NCI-H1417 treated with DMSO at 0.1 percent for 48 hours (cell line): ENCODE measurements at regions not wholly inside any gene's neighbourhood (a gene's known extent, or its start where the extent isn't known, plus 50 kb on each side); places are given as distances from the start of the nearest gene placed in this dataset.

Experiments used
- DNase-seq: peaks from one replicate; lab custom pipeline; 2025; lab: John Stamatoyannopoulos, UW

DNA sequence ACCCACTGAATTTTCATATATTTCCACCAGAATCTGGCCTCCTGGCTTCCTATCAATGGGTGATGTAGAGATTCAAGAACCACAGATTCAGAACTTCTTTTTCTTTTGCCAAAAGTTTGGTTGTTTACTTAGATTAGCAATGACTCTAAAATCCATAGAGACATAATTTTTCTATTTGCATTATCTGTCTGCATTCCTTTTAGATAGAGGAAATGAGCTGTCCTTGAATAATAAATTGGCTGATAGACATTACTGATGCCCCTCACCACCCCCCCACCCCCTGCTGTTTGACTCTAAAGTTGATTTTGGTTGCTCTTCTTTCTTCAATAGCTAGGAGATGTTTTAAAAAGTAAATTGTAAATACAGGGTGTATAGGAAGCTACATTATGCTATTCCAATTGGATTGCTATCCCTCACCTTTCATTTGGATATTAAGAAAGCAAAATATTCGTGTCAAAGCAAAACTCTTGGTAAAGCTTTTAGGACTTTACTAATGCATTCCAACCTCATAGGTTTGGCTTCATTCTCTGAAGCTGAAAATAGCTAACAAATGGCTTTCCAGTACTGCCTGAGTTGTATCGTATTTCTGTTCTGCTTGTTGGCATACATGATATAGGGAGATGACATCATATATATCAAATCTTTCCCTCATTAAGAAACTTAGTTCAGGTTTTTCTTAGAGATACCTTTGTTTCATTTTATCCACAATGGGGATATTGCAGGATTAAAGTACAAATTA, 606.0 kb downstream of the ARL4A start:
- no peak for DNase-seq

DNA sequence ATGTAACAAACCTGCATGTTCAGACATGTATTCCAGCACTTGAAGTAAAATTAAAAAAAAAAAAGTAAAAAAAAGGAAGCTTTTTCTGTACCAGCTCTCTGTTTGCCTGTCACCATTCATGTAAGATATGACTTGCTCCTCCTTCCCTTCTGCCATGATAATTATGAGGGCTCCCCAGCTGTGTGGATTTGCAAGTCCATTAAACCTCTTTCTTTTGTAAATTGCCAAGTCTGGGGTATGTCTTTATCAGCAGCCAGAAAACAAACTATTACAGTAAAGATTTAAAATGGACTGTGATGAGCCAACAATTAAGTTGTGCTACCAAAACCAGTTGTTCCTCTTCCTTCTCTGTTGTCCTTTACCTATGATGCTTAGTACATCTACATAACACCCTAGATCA, 619.6 kb downstream of the ARL4A start:
- DNase-seq: no peak

DNA sequence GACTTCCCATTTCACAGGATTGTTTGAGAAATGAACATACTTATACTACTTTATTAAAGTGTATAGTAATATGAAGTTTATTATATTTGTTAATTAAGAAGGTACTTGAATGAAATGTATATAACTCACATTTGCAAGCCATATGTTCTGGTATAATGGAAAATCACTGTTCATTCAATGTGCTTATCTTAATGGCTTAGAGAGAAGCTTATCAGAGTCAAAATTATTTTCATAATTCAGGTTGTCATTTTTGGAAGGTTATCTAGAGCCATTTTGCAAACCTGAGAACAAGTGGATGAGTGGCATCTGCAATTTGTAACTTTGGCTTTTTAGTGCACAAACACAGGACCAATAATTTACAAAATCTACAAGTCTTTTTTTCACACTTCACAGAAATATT, 621.0 kb downstream of the ARL4A start:
- no peak for DNase-seq

DNA sequence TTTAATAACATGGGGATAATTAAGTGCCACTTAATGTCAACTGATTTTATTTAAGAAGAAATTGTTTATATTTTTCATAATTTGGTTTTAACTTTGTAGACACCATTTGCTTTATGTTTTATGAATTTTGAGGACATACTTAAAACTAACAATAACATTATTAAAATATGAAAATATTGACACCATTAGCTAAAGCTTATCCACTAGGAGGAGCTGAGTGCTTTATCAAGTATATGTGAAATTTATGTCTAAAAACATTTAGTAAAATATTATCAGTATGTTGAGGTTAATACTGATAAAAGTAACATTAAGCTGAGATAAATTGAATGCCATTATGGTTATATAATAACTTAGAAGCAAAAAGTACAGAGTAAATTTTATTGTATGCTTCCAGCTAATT, 622.1 kb downstream of the ARL4A start:
- DNase-seq: no peak

GRCh38 chr7:13312307-13312706, 624.9 kb downstream of the ARL4A start:
- DNase-seq: no peak

GRCh38 chr7:13320333-13320732, 632.9 kb downstream of the ARL4A start:
- DNase-seq: no peak

- DNase-seq: no peak
Observed at GRCh38 chr7:13321316-13321715, 633.9 kb downstream of the ARL4A start.

DNA sequence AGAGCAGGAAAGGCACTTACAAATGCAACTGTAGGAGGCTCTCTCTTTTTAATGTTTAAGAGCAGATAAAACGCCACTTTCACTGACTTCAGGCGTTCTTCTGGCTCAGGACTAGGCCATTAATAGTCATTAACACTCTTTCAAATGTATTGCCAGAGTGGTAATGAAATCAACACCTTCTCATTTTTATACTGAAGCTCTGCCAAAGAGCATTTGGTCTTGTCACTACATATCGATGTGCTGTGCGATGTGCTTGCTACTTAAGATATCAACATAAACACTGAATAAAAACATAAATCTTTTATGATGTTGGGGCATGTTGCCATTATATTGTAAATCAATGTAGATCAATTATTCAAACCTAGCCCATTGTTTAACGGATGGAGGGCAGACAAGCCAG, 634.7 kb downstream of the ARL4A start:
- DNase-seq: no peak

DNA sequence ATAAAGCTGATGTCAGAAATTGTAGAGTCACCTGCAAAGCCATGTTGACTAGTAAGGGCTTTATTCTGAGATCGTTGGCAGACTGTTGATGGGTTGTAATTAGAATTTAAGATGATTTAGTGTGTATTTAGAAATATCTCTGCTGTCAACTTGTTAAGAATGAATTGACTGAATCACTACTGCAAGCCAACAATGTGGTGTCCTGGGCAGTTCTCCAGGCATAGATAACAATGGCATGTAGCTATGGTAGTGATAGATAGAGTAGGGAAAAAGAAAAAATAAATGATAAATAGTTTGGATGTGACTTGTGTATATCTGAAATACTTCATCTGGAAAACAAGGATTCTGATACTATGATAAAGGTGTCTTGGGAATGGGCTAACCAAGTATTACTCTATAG, 640.2 kb downstream of the ARL4A start:
- no peak for DNase-seq

GRCh38 chr7:13333371-13333770, 645.9 kb downstream of the ARL4A start:
- no peak for DNase-seq

DNA sequence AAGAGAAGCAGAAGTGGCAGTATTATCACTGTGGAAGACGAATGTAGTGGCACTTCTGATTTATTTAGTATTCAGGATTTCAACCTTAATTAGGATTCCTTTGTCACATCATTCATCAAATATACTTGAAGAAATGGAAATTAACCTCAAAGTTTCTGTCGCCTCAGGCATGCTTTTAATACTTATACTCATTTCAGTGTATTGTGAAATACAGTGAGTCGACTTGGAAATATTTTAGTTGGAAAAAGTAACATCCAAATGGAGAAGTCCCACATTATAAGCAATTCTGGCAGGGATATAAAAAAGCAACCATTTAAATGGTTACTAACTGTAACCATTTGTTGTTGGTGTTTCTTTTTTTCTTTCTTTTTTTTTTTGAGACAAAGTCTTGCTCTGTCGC, 648.8 kb downstream of the ARL4A start:
- DNase-seq: no peak

DNA sequence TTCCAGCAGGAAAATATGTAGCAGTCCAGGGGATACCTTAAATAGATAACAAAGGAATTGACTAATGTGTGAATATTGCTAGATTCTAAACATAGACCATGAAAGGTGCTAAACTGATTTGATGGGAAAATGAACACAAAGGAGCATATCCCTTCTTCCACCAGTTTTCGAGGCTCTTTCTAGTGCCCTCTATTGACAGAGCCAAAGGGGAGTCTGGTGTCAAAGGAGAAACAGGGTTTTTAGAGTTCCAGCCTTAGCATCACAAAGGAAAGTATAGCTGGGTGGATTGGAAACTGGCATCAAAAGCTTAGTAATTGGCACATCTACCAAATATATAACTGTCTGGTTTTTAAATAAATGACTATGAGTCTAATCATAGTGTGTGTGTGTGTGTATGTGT, 636.8 kb downstream of the ETV1 start:
- no peak for DNase-seq

- no peak for DNase-seq
Observed at GRCh38 chr7:13359656-13360055, 629.8 kb downstream of the ETV1 start.

DNA sequence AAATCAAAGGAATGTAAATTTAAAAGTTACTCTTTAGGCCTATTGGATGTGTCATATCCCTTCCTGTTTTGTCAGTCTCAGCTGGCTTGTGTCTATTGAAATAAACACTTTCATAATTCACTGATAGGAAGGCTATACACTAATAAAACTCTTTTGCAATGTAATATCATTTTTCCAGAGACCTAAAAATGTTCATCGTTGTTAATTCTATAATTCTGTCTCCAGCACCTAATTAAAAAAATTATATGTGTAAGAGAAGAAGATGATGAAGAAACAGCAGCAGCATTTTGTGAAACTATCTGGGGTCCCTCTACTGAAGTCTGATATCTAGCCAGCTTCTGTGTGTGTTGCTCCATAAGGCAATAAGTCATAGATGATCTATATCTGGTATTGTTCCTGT, 602.7 kb downstream of the ETV1 start:
- no peak for DNase-seq

DNA sequence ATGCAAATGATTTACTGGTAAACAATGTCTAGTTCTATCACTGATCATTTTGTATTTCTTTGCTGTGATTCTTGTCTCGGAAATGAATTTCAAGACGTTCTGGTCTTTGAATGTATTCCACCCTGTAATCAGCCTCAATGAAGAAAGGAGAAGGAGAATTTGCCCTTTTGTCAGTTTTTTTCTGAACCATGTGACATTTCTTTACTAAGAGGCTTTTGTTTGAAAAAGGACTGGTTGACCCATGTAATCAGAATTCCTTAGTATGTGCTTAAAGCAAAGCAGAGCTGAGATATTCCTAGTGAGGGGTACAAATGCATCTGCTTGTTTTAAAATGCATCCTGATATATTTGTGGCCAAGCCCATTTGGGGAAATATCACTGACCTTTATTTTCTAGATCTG, 581.6 kb downstream of the ETV1 start:
- DNase-seq: no peak

GRCh38 chr7:13411151-13411550, 578.3 kb downstream of the ETV1 start:
- no peak for DNase-seq

- DNase-seq: no peak
Observed at GRCh38 chr7:13411636-13412035, 577.8 kb downstream of the ETV1 start.

GRCh38 chr7:13414181-13414580, 575.3 kb downstream of the ETV1 start:
- no peak for DNase-seq

GRCh38 chr7:13414661-13415107, 574.8 kb downstream of the ETV1 start:
- no peak for DNase-seq

GRCh38 chr7:13416071-13416470, 573.4 kb downstream of the ETV1 start:
- no peak for DNase-seq

- DNase-seq: no peak
Observed at GRCh38 chr7:13416544-13416943, 572.9 kb downstream of the ETV1 start.

DNA sequence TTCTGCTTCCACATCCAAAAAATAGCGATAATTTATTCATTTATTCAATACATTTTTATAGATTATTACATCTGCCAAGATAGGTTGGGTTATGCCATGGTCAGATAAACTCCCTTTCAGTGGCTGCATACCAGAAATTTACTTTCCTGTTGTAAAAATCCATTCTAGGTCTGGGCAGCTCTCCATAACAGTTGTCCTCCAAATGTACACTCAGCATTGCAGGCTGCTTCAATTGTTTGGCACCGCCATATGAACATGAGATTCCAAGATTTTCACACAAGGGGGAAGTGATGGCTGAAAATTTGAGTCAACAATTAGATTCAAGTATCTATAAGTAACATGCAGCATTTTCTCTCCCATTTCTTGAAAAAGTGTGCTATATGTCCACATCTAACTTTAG, 568.7 kb downstream of the ETV1 start:
- no peak for DNase-seq

DNA sequence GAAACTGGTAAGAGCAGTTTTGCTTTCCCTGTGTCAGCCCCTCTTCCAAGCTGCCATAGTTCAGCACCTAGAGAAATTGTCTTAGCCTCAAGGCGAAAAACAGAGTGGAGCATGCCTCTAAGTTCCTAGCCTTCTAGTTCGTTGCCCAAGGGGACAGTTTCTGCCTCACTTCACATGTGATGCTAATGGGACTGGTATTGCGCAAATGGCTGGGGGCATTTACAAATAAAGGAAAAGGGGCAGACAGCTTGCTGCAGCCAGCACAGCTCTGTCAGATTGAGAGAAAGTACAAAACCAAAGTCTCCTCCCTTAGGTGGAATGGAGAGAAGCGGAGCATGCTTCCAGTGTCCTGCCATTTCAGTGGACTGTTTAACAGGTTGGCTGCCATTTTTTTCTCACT, 567.7 kb downstream of the ETV1 start:
- DNase-seq: no peak

DNA sequence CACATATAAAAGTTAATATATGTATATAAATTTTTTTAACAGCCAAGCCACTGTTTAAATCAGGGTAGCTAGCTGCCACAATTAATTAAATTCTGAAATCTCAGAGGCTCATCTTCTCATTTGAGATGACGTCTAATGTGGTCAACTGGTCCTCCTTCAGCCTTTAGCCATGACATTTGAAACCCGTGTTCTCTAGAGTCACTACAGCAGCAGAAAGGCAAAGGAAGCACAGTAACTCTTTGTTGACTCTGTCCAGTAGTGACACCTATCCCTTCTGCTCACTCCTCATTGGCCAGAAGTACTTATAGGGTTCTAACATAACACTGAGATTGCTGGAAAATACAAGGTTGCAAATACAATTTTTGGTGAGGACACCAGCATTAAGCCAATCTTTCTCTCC, 555.5 kb downstream of the ETV1 start:
- no peak for DNase-seq

GRCh38 chr7:13442226-13442625, 547.2 kb downstream of the ETV1 start:
- no peak for DNase-seq
